ENCODE measurements at regions not wholly inside any gene's neighbourhood (a gene's known extent, or its start where the extent isn't known, plus 50 kb on each side); places are given as distances from the start of the nearest gene placed in this dataset.

- no peak for DNase-seq (ENCODE audit: low read depth)
- in situ Hi-C loops (cut with HindIII; ENCODE audit: low sequenced_read_pairs) = no loop called here
- TF ChIP-seq CTCF (IDR thresholded peaks at IDR 0.05; ENCODE audit: low read depth, low read length, missing control alignments) = no peak
- no peak overlapping the region for H3K4me3 ChIP-seq (ENCODE audit: low read depth, low read length)
These were observed 378.5 kb upstream of the CT83 start for GRCh38 chrX:116841290-116841689.

GRCh38 chrX:116827063-116827462 lies 364.3 kb upstream of the CT83 start:
- DNase-seq (ENCODE audit: low read depth) = no peak
- no peak overlapping the region for H3K4me3 ChIP-seq (ENCODE audit: low read depth, low read length)
- TF ChIP-seq CTCF (IDR thresholded peaks at IDR 0.05; ENCODE audit: low read depth, low read length, missing control alignments) = no peak
- in situ Hi-C loops (cut with HindIII; ENCODE audit: low sequenced_read_pairs) = no loop called here

- no peak for DNase-seq (ENCODE audit: low read depth)
- TF ChIP-seq CTCF (IDR thresholded peaks at IDR 0.05; ENCODE audit: low read depth, low read length, missing control alignments) = no peak
- in situ Hi-C loops (cut with HindIII; ENCODE audit: low sequenced_read_pairs) = no loop called here
- H3K4me3 ChIP-seq (ENCODE audit: low read depth, low read length) = no peak overlapping the region
These were observed 362.0 kb upstream of the CT83 start for GRCh38 chrX:116824785-116825184.

- no peak overlapping the region for H3K4me3 ChIP-seq (ENCODE audit: low read depth, low read length)
- in situ Hi-C loops (cut with HindIII; ENCODE audit: low sequenced_read_pairs) = no loop called here
- TF ChIP-seq CTCF (IDR thresholded peaks at IDR 0.05; ENCODE audit: low read depth, low read length, missing control alignments) = no peak
- DNase-seq (ENCODE audit: low read depth) = no peak
These were observed 360.9 kb upstream of the CT83 start for GRCh38 chrX:116823677-116824076.

- no peak for DNase-seq (ENCODE audit: low read depth)
- TF ChIP-seq CTCF (IDR thresholded peaks at IDR 0.05; ENCODE audit: low read depth, low read length, missing control alignments) = no peak
- in situ Hi-C loops (cut with HindIII; ENCODE audit: low sequenced_read_pairs) = no loop called here
- H3K4me3 ChIP-seq (ENCODE audit: low read depth, low read length) = no peak overlapping the region
These were observed 343.6 kb upstream of the CT83 start for GRCh38 chrX:116806288-116806802.

- no peak overlapping the region for H3K4me3 ChIP-seq (ENCODE audit: low read depth, low read length)
- TF ChIP-seq CTCF (IDR thresholded peaks at IDR 0.05; ENCODE audit: low read depth, low read length, missing control alignments) = no peak
- no peak for DNase-seq (ENCODE audit: low read depth)
- in situ Hi-C loops (cut with HindIII; ENCODE audit: low sequenced_read_pairs) = loop anchor here (5.0 kb wide), 1 partner anchor 90 kb away; no protein-coding TSS in a partner anchor
These were observed 339.2 kb upstream of the CT83 start for GRCh38 chrX:116801943-116802342.

GRCh38 chrX:116781926-116782325 lies 319.1 kb upstream of the CT83 start:
- TF ChIP-seq CTCF (IDR thresholded peaks at IDR 0.05; ENCODE audit: low read depth, low read length, missing control alignments) = no peak
- no peak for DNase-seq (ENCODE audit: low read depth)
- no peak overlapping the region for H3K4me3 ChIP-seq (ENCODE audit: low read depth, low read length)
- in situ Hi-C loops (cut with HindIII; ENCODE audit: low sequenced_read_pairs) = no loop called here

Data from astrocyte of the cerebellum (primary cell).